ENCODE measurements at regions not wholly inside any gene's neighbourhood (a gene's known extent, or its start where the extent isn't known, plus 50 kb on each side); places are given as distances from the start of the nearest gene placed in this dataset.
A peak's percentile ranks its signal among the peaks of the same experiment; 100 is the strongest.

- no peaks in the 10 kb centered on the region for H3K9me3 Mint-ChIP-seq
- H3K27ac Mint-ChIP-seq: no peak overlapping the region
These were observed 105.3 kb downstream of the GLI2 start for GRCh38 chr2:120840795-120841487.

GRCh38 chr2:120842456-120843439 lies 107.1 kb downstream of the GLI2 start:
- Mint-ChIP-seq H3K4me3 (no peak overlapping the region), H3K9me3 (peaks cover 0 to 2% (median 0%) of the 10 kb centered on the region in 9 donors), H3K36me3 (no peaks in the 10 kb centered on the region), H3K4me1 (no peaks in the 10 kb centered on the region), H3K27me3 (peaks cover 0 to 31% (median 4%) of the 10 kb centered on the region in 5 donors), H3K27ac (no peak overlapping the region)
- DNase-seq (no peak), ATAC-seq (no peak)
- POLR2A ChIA-PET: interaction anchor here (0.6 kb wide), 1 partner anchor 8 kb away, joined by 4 read pairs; no protein-coding TSS in a partner anchor

More at GRCh38 chr2:120840795-120841487, 105.3 kb downstream of the GLI2 start:
- peaks cover 0 to 21% (median 4%) of the 10 kb centered on the region in 5 donors for H3K27me3 Mint-ChIP-seq
- ATAC-seq (no peak), DNase-seq (no peak)
- H3K4me3 Mint-ChIP-seq: no peak overlapping the region
- POLR2A ChIA-PET: no interaction called here
- H3K36me3 Mint-ChIP-seq: no peaks in the 10 kb centered on the region
- no peaks in the 10 kb centered on the region for H3K4me1 Mint-ChIP-seq

- Mint-ChIP-seq H3K27me3 (peaks cover 0 to 31% (median 4%) of the 10 kb centered on the region in 5 donors), H3K4me1 (no peaks in the 10 kb centered on the region), H3K9me3 (peaks cover 2 to 12% (median 6%) of the 10 kb centered on the region in 9 donors), H3K4me3 (no peak overlapping the region), H3K27ac (no peak overlapping the region), H3K36me3 (peaks cover 0 to 11% (median 0%) of the 10 kb centered on the region in 3 donors)
- ATAC-seq: no peak
- POLR2A ChIA-PET: interaction anchor here (0.6 kb wide), 1 partner anchor 1149 kb away, joined by 3 read pairs; no protein-coding TSS in a partner anchor
- DNase-seq: no peak
These were observed 108.5 kb downstream of the GLI2 start for GRCh38 chr2:120844070-120844738.

- Mint-ChIP-seq H3K9me3 (peaks cover 4 to 22% (median 13%) of the 10 kb centered on the region in 9 donors), H3K36me3 (peaks cover 0 to 17% (median 0%) of the 10 kb centered on the region in 3 donors), H3K27me3 (peaks cover 0 to 24% (median 3%) of the 10 kb centered on the region in 5 donors), H3K4me1 (no peaks in the 10 kb centered on the region), H3K4me3 (no peak overlapping the region), H3K27ac (no peak overlapping the region)
- ATAC-seq (no peak), DNase-seq (no peak)
- POLR2A ChIA-PET: no interaction called here
These were observed 109.6 kb downstream of the GLI2 start for GRCh38 chr2:120845277-120845676.

GRCh38 chr2:120846406-120847095 lies 110.9 kb downstream of the GLI2 start:
- DNase-seq (no peak), ATAC-seq (no peak)
- Mint-ChIP-seq H3K27me3 (peaks cover 0 to 15% (median 3%) of the 10 kb centered on the region in 5 donors), H3K9me3 (peaks cover 4 to 24% (median 15%) of the 10 kb centered on the region in 9 donors), H3K4me3 (no peak overlapping the region), H3K4me1 (no peaks in the 10 kb centered on the region), H3K36me3 (peaks cover 0 to 17% (median 0%) of the 10 kb centered on the region in 3 donors), H3K27ac (no peak overlapping the region)
- POLR2A ChIA-PET: no interaction called here

- ATAC-seq (no peak), DNase-seq (no peak)
- Mint-ChIP-seq H3K9me3 (peaks cover 4 to 24% (median 15%) of the 10 kb centered on the region in 9 donors), H3K36me3 (peaks cover 0 to 17% (median 0%) of the 10 kb centered on the region in 3 donors), H3K4me3 (no peak overlapping the region), H3K27me3 (peaks cover 0 to 10% (median 3%) of the 10 kb centered on the region in 5 donors), H3K27ac (no peak overlapping the region), H3K4me1 (no peaks in the 10 kb centered on the region)
- POLR2A ChIA-PET: no interaction called here
These were observed 112.1 kb downstream of the GLI2 start for GRCh38 chr2:120847700-120848321.

GRCh38 chr2:120849278-120849677 lies 113.6 kb downstream of the GLI2 start:
- DNase-seq: no peak
- no peaks in the 10 kb centered on the region for H3K4me1 Mint-ChIP-seq
- POLR2A ChIA-PET: no interaction called here
- peaks cover 4 to 24% (median 15%) of the 10 kb centered on the region in 9 donors for H3K9me3 Mint-ChIP-seq
- no peak overlapping the region for H3K27ac Mint-ChIP-seq
- ATAC-seq: no peak
- peaks cover 0 to 17% (median 0%) of the 10 kb centered on the region in 3 donors for H3K36me3 Mint-ChIP-seq
- peaks cover 0 to 10% (median 3%) of the 10 kb centered on the region in 5 donors for H3K27me3 Mint-ChIP-seq
- no peak overlapping the region for H3K4me3 Mint-ChIP-seq

- Mint-ChIP-seq H3K27me3 (peaks cover 0 to 10% (median 3%) of the 10 kb centered on the region in 5 donors), H3K27ac (no peak overlapping the region), H3K4me3 (no peak overlapping the region), H3K4me1 (no peaks in the 10 kb centered on the region), H3K36me3 (peaks cover 0 to 17% (median 0%) of the 10 kb centered on the region in 3 donors), H3K9me3 (peaks cover 4 to 24% (median 15%) of the 10 kb centered on the region in 9 donors)
- DNase-seq (no peak), ATAC-seq (no peak)
- POLR2A ChIA-PET: no interaction called here
These were observed 114.9 kb downstream of the GLI2 start for GRCh38 chr2:120850551-120850950.

- Mint-ChIP-seq H3K27ac (no peak overlapping the region), H3K36me3 (peaks cover 0 to 17% (median 0%) of the 10 kb centered on the region in 3 donors), H3K4me3 (no peak overlapping the region), H3K4me1 (no peaks in the 10 kb centered on the region), H3K27me3 (peaks cover 0 to 10% (median 3%) of the 10 kb centered on the region in 5 donors), H3K9me3 (peaks cover 4 to 24% (median 15%) of the 10 kb centered on the region in 9 donors)
- POLR2A ChIA-PET: no interaction called here
- ATAC-seq (no peak), DNase-seq (no peak)
These were observed 115.6 kb downstream of the GLI2 start for GRCh38 chr2:120851116-120851773.

- Mint-ChIP-seq H3K4me1 (peaks cover 0 to 2% (median 0%) of the 10 kb centered on the region in 4 donors), H3K4me3 (peak overlapping the region in 1 of 10 donors; percentile 51), H3K9me3 (peaks cover 4 to 24% (median 15%) of the 10 kb centered on the region in 9 donors), H3K36me3 (peaks cover 0 to 17% (median 0%) of the 10 kb centered on the region in 3 donors), H3K27ac (no peak overlapping the region), H3K27me3 (peaks cover 0 to 10% (median 0%) of the 10 kb centered on the region in 5 donors)
- DNase-seq (no peak), ATAC-seq (no peak)
- POLR2A ChIA-PET: no interaction called here
These were observed 116.6 kb downstream of the GLI2 start for GRCh38 chr2:120852200-120852815.

Measured in naive thymus-derived CD8-positive, alpha-beta T cell (primary cell).